H1 (cell line): ENCODE measurements at regions not wholly inside any gene's neighbourhood (a gene's known extent, or its start where the extent isn't known, plus 50 kb on each side); places are given as distances from the start of the nearest gene placed in this dataset.

Experiments used
- CTCF ChIA-PET: fragments of 300-600 bp; sonication (Branson Sonifier 250); formaldehyde crosslinking; loops from one replicate; lab custom pipeline; 2021; ENCODE audit not compliant: partially characterized antibody; lab: Charles Lee
- POLR2A ChIA-PET: fragments of 300-600 bp; sonication (Branson Sonifier 250); formaldehyde crosslinking; loops from one replicate; lab custom pipeline; 2021; ENCODE audit warnings: inconsistent platforms; ENCODE audit not compliant: partially characterized antibody; lab: Charles Lee
- DNase-seq, 2 experiments: peaks; one replicate each; pipeline versions ENCODE4 v3.0.0 to v3.0.0-alpha.2; 2010 to 2022; ENCODE audit warnings: low spot score in 2 of 2, low read depth in 1 of 2, mixed read lengths in 1 of 2
- FAIRE-seq: peaks from 2 replicates; lab custom pipeline; 2011; peaks lifted over from hg19 to GRCh38; lab: Jason Lieb, UNC
- H2AFZ ChIP-seq: 2 replicates; pipeline ENCODE4 v1.8.1; 2012; ENCODE audit warnings: low read length, inconsistent platforms
- H2AK5ac ChIP-seq: 2 replicates; pipeline ENCODE4 v1.6.1; 2013; ENCODE audit warnings: low read depth, low read length
- H2BK120ac ChIP-seq: replicated peaks from 2 replicates; pipeline ENCODE3; 2013; ENCODE audit warnings: low read depth, low read length, inconsistent platforms
- H2BK12ac ChIP-seq: 2 replicates; pipeline ENCODE4 v1.6.1; 2013; ENCODE audit warnings: low read depth, low read length
- H2BK15ac ChIP-seq: 2 replicates; pipeline ENCODE4 v1.6.1; 2013; ENCODE audit warnings: low read length
- H2BK20ac ChIP-seq: 2 replicates; pipeline ENCODE4 v1.6.1; 2013; ENCODE audit warnings: low read length
- H2BK5ac ChIP-seq: 2 replicates; pipeline ENCODE4 v1.6.1; 2013; ENCODE audit warnings: low read depth, low read length
- H3K14ac ChIP-seq: 2 replicates; pipeline ENCODE4 v1.6.1; 2013; ENCODE audit warnings: inconsistent platforms; ENCODE audit not compliant: insufficient read length
- H3K18ac ChIP-seq: 2 replicates; pipeline ENCODE4 v1.6.1; 2013; ENCODE audit warnings: low read length; ENCODE audit errors: extremely low read depth
- H3K23ac ChIP-seq: 2 replicates; pipeline ENCODE4 v1.6.1; 2013; ENCODE audit warnings: inconsistent platforms; ENCODE audit not compliant: insufficient read length
- H3K23me2 ChIP-seq: 2 replicates; pipeline ENCODE4 v1.6.1; 2013; ENCODE audit warnings: low read depth, low read length
- H3K27ac ChIP-seq: 2 replicates; pipeline ENCODE4 v1.6.1; 2011; ENCODE audit warnings: low read depth, low read length, inconsistent platforms
- H3K27me3 ChIP-seq, 4 experiments: replicated peaks in 1 of 4; 1 replicate in 1 of 4; 2 replicates in 3 of 4; pipeline versions ENCODE4 v1.6.1 to v1.8.1; 2011 to 2013; ENCODE audit warnings: low read length in 3 of 4, mild to moderate bottlenecking in 3 of 4, inconsistent platforms in 2 of 4, mixed read lengths in 2 of 4, moderate library complexity in 1 of 4; ENCODE audit not compliant: control insufficient read depth in 3 of 4, insufficient read depth in 3 of 4; ENCODE audit errors: extremely low read depth in 1 of 4
- H3K36me3 ChIP-seq, 4 experiments: 2 replicates each; pipeline versions ENCODE4 v1.6.1 to v1.8.1; 2011 to 2013; ENCODE audit warnings: mild to moderate bottlenecking in 4 of 4, low read length in 3 of 4, moderate library complexity in 2 of 4, control low read depth in 1 of 4, inconsistent platforms in 1 of 4; ENCODE audit not compliant: insufficient read depth in 4 of 4, control insufficient read depth in 2 of 4
- H3K4ac ChIP-seq: replicated peaks from 2 replicates; pipeline ENCODE3; 2013; ENCODE audit warnings: low read length, low read depth, mixed read lengths, inconsistent platforms; ENCODE audit not compliant: insufficient read length
- H3K4me1 ChIP-seq, 4 experiments: replicated peaks in 1 of 4; 1 replicate in 1 of 4; 2 replicates in 3 of 4; pipeline versions ENCODE4 v1.6.1 to v1.8.1; 2011 to 2013; ENCODE audit warnings: low read length in 3 of 4, inconsistent platforms in 2 of 4, mixed read lengths in 1 of 4; ENCODE audit not compliant: insufficient read depth in 4 of 4, control insufficient read depth in 3 of 4
- H3K4me2 ChIP-seq, 2 experiments: 2 replicates each; pipeline versions ENCODE4 v1.6.1 to v1.8.1; 2011 to 2013; ENCODE audit warnings: low read depth in 2 of 2, low read length in 2 of 2, control low read depth in 1 of 2, inconsistent platforms in 1 of 2, mild to moderate bottlenecking in 1 of 2; ENCODE audit not compliant: insufficient read depth in 1 of 2
- H3K4me3 ChIP-seq, 4 experiments: fragments of 200-600, 300-600 bp in 1 of 4; sonication (generic), shearing (Covaris generic), sonication (Bioruptor Twin) in 1 of 4; 2 replicates each; pipeline versions ENCODE4 v1.5.1 to v1.8.1; 2011 to 2016; ENCODE audit warnings: low read length in 4 of 4, low read depth in 3 of 4, control low read depth in 2 of 4, inconsistent platforms in 2 of 4, mild to moderate bottlenecking in 2 of 4, mixed read lengths in 1 of 4, moderate library complexity in 1 of 4; ENCODE audit not compliant: insufficient read depth in 2 of 4; ENCODE audit errors: extremely low read depth in 1 of 4
- H3K56ac ChIP-seq: replicated peaks from 2 replicates; pipeline ENCODE3; 2013; ENCODE audit warnings: low read depth, mild to moderate bottlenecking, mixed read lengths, low read length, inconsistent platforms; ENCODE audit not compliant: insufficient read length
- H3K79me1 ChIP-seq: 2 replicates; pipeline ENCODE4 v1.6.1; 2013; ENCODE audit warnings: low read depth, low read length, control low read depth
- H3K79me2 ChIP-seq, 2 experiments: 2 replicates each; pipeline versions ENCODE4 v1.6.1 to v1.8.1; 2012 to 2013; ENCODE audit warnings: low read length in 2 of 2, mild to moderate bottlenecking in 2 of 2, inconsistent platforms in 1 of 2; ENCODE audit not compliant: insufficient read depth in 2 of 2, control insufficient read depth in 1 of 2
- H3K9ac ChIP-seq, 4 experiments: replicated peaks in 1 of 4; 1 replicate in 1 of 4; 2 replicates in 3 of 4; pipeline versions ENCODE4 v1.6.1 to v1.8.1; 2011 to 2013; ENCODE audit warnings: low read depth in 3 of 4, low read length in 3 of 4, control low read depth in 2 of 4, mild to moderate bottlenecking in 2 of 4, moderate library complexity in 2 of 4, inconsistent platforms in 1 of 4; ENCODE audit errors: extremely low read depth in 1 of 4
- H3K9me3 ChIP-seq, 2 experiments: 2 replicates each; pipeline versions ENCODE4 v1.6.1 to v1.8.1; 2012 to 2013; ENCODE audit warnings: mild to moderate bottlenecking in 2 of 2, moderate library complexity in 2 of 2, control low read depth in 1 of 2, inconsistent platforms in 1 of 2, low read depth in 1 of 2, low read length in 1 of 2, mixed read lengths in 1 of 2; ENCODE audit not compliant: insufficient read depth in 2 of 2
- H4K20me1 ChIP-seq, 2 experiments: replicated peaks in 1 of 2; 2 replicates each; pipeline versions ENCODE3 to v1.8.1; 2011 to 2013; ENCODE audit warnings: inconsistent platforms in 2 of 2, low read length in 2 of 2, mild to moderate bottlenecking in 1 of 2; ENCODE audit not compliant: insufficient read depth in 2 of 2, control insufficient read depth in 1 of 2
- H4K5ac ChIP-seq: 2 replicates; pipeline ENCODE4 v1.6.1; 2013; ENCODE audit warnings: low read length, low read depth, mixed read lengths, inconsistent platforms; ENCODE audit not compliant: insufficient read length
- H4K8ac ChIP-seq: 2 replicates; pipeline ENCODE4 v1.8.0; 2013; ENCODE audit warnings: mild to moderate bottlenecking, moderate library complexity, low read length, inconsistent platforms; ENCODE audit not compliant: insufficient read depth; ENCODE audit errors: extremely low read depth
- H4K91ac ChIP-seq: replicated peaks from 2 replicates; pipeline ENCODE3; 2013; ENCODE audit warnings: low read length, mixed read lengths, inconsistent platforms; ENCODE audit not compliant: insufficient read length
- EZH2 ChIP-seq: fragments of 200-600 bp; sonication (generic); IDR thresholded peaks from 2 replicates; pipeline ENCODE4 v1.7.1; 2012; ENCODE audit warnings: low read depth, mild to moderate bottlenecking, moderate library complexity, low read length, inconsistent platforms; ENCODE audit not compliant: severe bottlenecking
- WGBS, 2 experiments: shearing (Covaris generic) in 1 of 2; methylation state at CpG; one replicate each; pipeline versions ENCODE4 v1.1.6 to v1.1.7; 2013 to 2015; ENCODE audit warnings: low lambda C conversion rate in 2 of 2, mixed read lengths in 2 of 2, inconsistent platforms in 1 of 2, low coverage in 1 of 2, missing lambda C conversion rate in 1 of 2; ENCODE audit not compliant: insufficient replicate concordance in 2 of 2, insufficient coverage in 1 of 2, insufficient read length in 1 of 2; ENCODE audit errors: extremely low coverage in 1 of 2, missing lambda C conversion rate in 1 of 2; 5-methylcytosine and 5-hydroxymethylcytosine counted together
- TF ChIP-seq, protein P1 (sequence below), 3 experiments: IDR thresholded peaks; 1 replicate in 2 of 3; 2 replicates in 1 of 3; pipeline versions ENCODE4 v1.5.1 to v1.6.1; 2011; ENCODE audit warnings: low read length in 3 of 3, mild to moderate bottlenecking in 3 of 3, inconsistent platforms in 2 of 3, low read depth in 1 of 3, moderate library complexity in 1 of 3; ENCODE audit not compliant: insufficient read depth in 1 of 3; ENCODE audit errors: control extremely low read depth in 1 of 3

DNA sequence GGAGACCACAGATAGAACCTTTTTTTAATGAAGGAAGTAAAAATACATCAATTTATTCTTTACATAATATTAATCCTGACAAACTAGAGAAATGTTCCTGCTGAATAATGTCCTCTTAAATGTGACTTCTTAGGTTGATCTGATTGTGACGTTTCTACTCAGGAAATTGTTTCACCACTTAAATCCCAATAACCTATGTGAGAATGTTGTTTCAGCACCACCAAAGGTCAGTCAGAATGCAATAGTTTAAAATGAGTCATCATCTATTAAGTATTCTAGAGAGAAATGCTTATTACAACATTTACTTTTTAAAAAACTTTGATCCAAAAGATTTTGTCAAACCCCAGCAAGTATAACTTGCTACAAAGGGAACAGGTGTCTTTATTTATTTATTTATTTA, 155.4 kb upstream of the CACNA2D1 start:
- Histone ChIP-seq H2BK15ac (no peak overlapping the region), H3K14ac (no peak overlapping the region), H2BK5ac (no peak overlapping the region), H3K4me2 (no peak overlapping the region), H3K23ac (no peak overlapping the region), H3K36me3 (no peaks in the 10 kb centered on the region), H3K23me2 (no peaks in the 10 kb centered on the region), H3K4me1 (peaks cover 0 to 3% (median 2%) of the 10 kb centered on the region in 4 experiments; a peak in 4 of 7 replicates), H3K56ac (no peak overlapping the region), H3K79me2 (no peaks in the 10 kb centered on the region), H4K20me1 (no peaks in the 10 kb centered on the region), H2AK5ac (no peak overlapping the region), H3K79me1 (no peaks in the 10 kb centered on the region), H3K4ac (no peak overlapping the region), H2BK20ac (no peak overlapping the region), H3K4me3 (no peak overlapping the region), H2BK12ac (no peak overlapping the region), H4K8ac (no peak overlapping the region), H3K9ac (no peak overlapping the region), H3K18ac (no peak overlapping the region), H3K27ac (no peak overlapping the region), H3K9me3 (peaks cover 0 to 3% of the 10 kb centered on the region in 2 experiments; a peak in 1 of 4 replicates), H3K27me3 (no peaks in the 10 kb centered on the region), H4K5ac (no peak overlapping the region), H4K91ac (no peak overlapping the region), H2AFZ (no peak overlapping the region), H2BK120ac (no peak overlapping the region)
- DNase-seq (no peak), FAIRE-seq (no peak)
- 82% methylated on average over 1 of the region's 1 CpG; no CpG with 5 or more reads in 1 of the 2 experiments for WGBS, 2 experiments
- CTCF ChIA-PET: interaction anchor here (0.7 to 2.2 kb wide), 5 partner anchors 16 to 1120 kb away, joined by 3 to 5 read pairs (median 4); no protein-coding TSS in a partner anchor
- TF ChIP-seq, protein P1, sequence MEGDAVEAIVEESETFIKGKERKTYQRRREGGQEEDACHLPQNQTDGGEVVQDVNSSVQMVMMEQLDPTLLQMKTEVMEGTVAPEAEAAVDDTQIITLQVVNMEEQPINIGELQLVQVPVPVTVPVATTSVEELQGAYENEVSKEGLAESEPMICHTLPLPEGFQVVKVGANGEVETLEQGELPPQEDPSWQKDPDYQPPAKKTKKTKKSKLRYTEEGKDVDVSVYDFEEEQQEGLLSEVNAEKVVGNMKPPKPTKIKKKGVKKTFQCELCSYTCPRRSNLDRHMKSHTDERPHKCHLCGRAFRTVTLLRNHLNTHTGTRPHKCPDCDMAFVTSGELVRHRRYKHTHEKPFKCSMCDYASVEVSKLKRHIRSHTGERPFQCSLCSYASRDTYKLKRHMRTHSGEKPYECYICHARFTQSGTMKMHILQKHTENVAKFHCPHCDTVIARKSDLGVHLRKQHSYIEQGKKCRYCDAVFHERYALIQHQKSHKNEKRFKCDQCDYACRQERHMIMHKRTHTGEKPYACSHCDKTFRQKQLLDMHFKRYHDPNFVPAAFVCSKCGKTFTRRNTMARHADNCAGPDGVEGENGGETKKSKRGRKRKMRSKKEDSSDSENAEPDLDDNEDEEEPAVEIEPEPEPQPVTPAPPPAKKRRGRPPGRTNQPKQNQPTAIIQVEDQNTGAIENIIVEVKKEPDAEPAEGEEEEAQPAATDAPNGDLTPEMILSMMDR (IDR thresholded peaks at IDR 0.05; ENCODE audit: control extremely low read depth in 1 of 3, insufficient read depth in 1 of 3, low read depth in 1 of 3, low read length in 3 of 3): no peak
- TF ChIP-seq EZH2: no peak
- POLR2A ChIA-PET: interaction anchor here (0.7 kb wide), 2 partner anchors 211 to 421 kb away, joined by 3 to 4 read pairs; no protein-coding TSS in a partner anchor
